Neural cell (in vitro differentiated cells): ENCODE measurements at regions not wholly inside any gene's neighbourhood (a gene's known extent, or its start where the extent isn't known, plus 50 kb on each side); places are given as distances from the start of the nearest gene placed in this dataset.
"Not testable (repeated sequence)": the region's sequence is repeated elsewhere in the genome, so short reads cannot be mapped to it uniquely, and the experiment has no call there.

Experiments
- H2AFZ ChIP-seq: fragments of 200-600, 300-800 bp; sonication (generic), shearing (Covaris generic); 2 replicates; pipeline ENCODE4 v1.6.0; 2014; ENCODE audit warnings: low read depth, mild to moderate bottlenecking, antibody characterized with exemption, low read length, moderate library complexity
- H3F3A ChIP-seq: fragments of 200-600 bp; shearing (Covaris generic); 2 replicates; pipeline ENCODE4 v1.6.1; 2016; ENCODE audit warnings: mild to moderate bottlenecking, moderate library complexity, mixed read lengths, antibody characterized with exemption, low read length; ENCODE audit not compliant: insufficient read depth, poor library complexity, severe bottlenecking
- H3K27ac ChIP-seq: fragments of 200-600, 300-800 bp; sonication (generic), shearing (Covaris generic); 2 replicates; pipeline ENCODE4 v1.5.1; 2014; ENCODE audit warnings: mild to moderate bottlenecking, low read length, moderate library complexity
- H3K27me3 ChIP-seq: fragments of 300-800, 200-600 bp; sonication (generic), shearing (Covaris generic); 2 replicates; pipeline ENCODE4 v1.6.0; 2014; ENCODE audit warnings: mild to moderate bottlenecking, low read depth, low read length, moderate library complexity; ENCODE audit not compliant: insufficient read depth
- H3K36me3 ChIP-seq: fragments of 300-800, 200-600 bp; sonication (generic), shearing (Covaris generic); 2 replicates; pipeline ENCODE4 v1.5.1; 2014; ENCODE audit warnings: mild to moderate bottlenecking, antibody characterized with exemption, low read length, moderate library complexity; ENCODE audit not compliant: insufficient read depth
- H3K4me2 ChIP-seq: fragments of 300-800, 200-600 bp; sonication (generic), shearing (Covaris generic); 2 replicates; pipeline ENCODE4 v1.6.0; 2014; ENCODE audit warnings: mild to moderate bottlenecking, low read length
- H3K4me3 ChIP-seq: fragments of 300-800, 200-600 bp; sonication (generic), shearing (Covaris generic); 2 replicates; pipeline ENCODE4 v1.5.1; 2014; ENCODE audit warnings: mild to moderate bottlenecking, low read length, moderate library complexity
- H3K79me2 ChIP-seq: fragments of 200-600 bp; shearing (Covaris generic); replicated peaks from 2 replicates; pipeline ENCODE4 v1.6.0; 2014; ENCODE audit warnings: mild to moderate bottlenecking, low read length, moderate library complexity; ENCODE audit not compliant: insufficient read depth
- H3K9ac ChIP-seq: fragments of 300-800, 200-600 bp; sonication (generic), shearing (Covaris generic); 2 replicates; pipeline ENCODE4 v1.6.1; 2016; ENCODE audit warnings: mild to moderate bottlenecking, low read length, mixed read lengths
- H3K9me2 ChIP-seq: fragments of 200-600 bp; shearing (Covaris generic); 2 replicates; pipeline ENCODE4 v1.6.1; 2016; ENCODE audit warnings: mild to moderate bottlenecking, low read length, mixed read lengths; ENCODE audit not compliant: insufficient read depth
- H3K9me3 ChIP-seq: fragments of 200-600, 300-800 bp; sonication (generic), shearing (Covaris generic); 2 replicates; pipeline ENCODE4 v1.6.1; 2016; ENCODE audit warnings: mild to moderate bottlenecking, mixed run types, low read length, moderate library complexity, mixed read lengths
- H4K20me1 ChIP-seq: fragments of 200-600 bp; shearing (Covaris generic); 2 replicates; pipeline ENCODE4 v1.6.1; 2016; ENCODE audit warnings: mild to moderate bottlenecking, mixed run types; ENCODE audit not compliant: insufficient read depth
- EP300 ChIP-seq: fragments of 450-650 bp; conservative IDR thresholded peaks from 2 replicates; pipeline ENCODE4 v1.6.1; 2014; ENCODE audit warnings: antibody characterized with exemption, mild to moderate bottlenecking, moderate library complexity; ENCODE audit not compliant: poor library complexity, severe bottlenecking
- POLR2AphosphoS5 ChIP-seq: IDR thresholded peaks from 2 replicates; pipeline ENCODE4 v1.6.1; 2012

GRCh38 chr7:76826181-76826580 is 199.1 kb upstream of the POMZP3 start:
- peak; percentile 75 for TF ChIP-seq EP300
- TF ChIP-seq POLR2AphosphoS5, result peak; percentile 84
- H3F3A ChIP-seq, result not testable (repeated sequence)

GRCh38 chr7:76809856-76810255 is 182.8 kb upstream of the POMZP3 start:
- H2AFZ ChIP-seq, H3K27ac ChIP-seq: not testable (repeated sequence)

More at GRCh38 chr7:76826181-76826580, 199.1 kb upstream of the POMZP3 start:
- not testable (repeated sequence) for H4K20me1 ChIP-seq, H3K9me2 ChIP-seq, H3K27me3 ChIP-seq, H3K4me2 ChIP-seq, H2AFZ ChIP-seq, H3K36me3 ChIP-seq, H3K27ac ChIP-seq, H3K4me3 ChIP-seq, H3K9me3 ChIP-seq, H3K79me2 ChIP-seq, H3K9ac ChIP-seq

GRCh38 chr7:76807588-76808100 is 180.6 kb upstream of the POMZP3 start:
- not testable (repeated sequence) for H3K36me3 ChIP-seq, H3K27me3 ChIP-seq, H3K9me2 ChIP-seq, H3F3A ChIP-seq, H2AFZ ChIP-seq, H3K27ac ChIP-seq, H3K9ac ChIP-seq, H3K9me3 ChIP-seq, H3K79me2 ChIP-seq, H4K20me1 ChIP-seq, H3K4me2 ChIP-seq, H3K4me3 ChIP-seq

More at GRCh38 chr7:76809856-76810255, 182.8 kb upstream of the POMZP3 start:
- H3F3A ChIP-seq, H3K4me2 ChIP-seq, H3K9me2 ChIP-seq, H3K27me3 ChIP-seq, H4K20me1 ChIP-seq, H3K4me3 ChIP-seq, H3K36me3 ChIP-seq, H3K9ac ChIP-seq, H3K9me3 ChIP-seq, H3K79me2 ChIP-seq: not testable (repeated sequence)

GRCh38 chr7:76806460-76806859 is 179.4 kb upstream of the POMZP3 start:
- H3K36me3 ChIP-seq, H3K9me2 ChIP-seq, H3F3A ChIP-seq, H3K9ac ChIP-seq, H3K4me2 ChIP-seq, H3K9me3 ChIP-seq, H3K79me2 ChIP-seq, H3K27ac ChIP-seq, H2AFZ ChIP-seq, H3K4me3 ChIP-seq, H4K20me1 ChIP-seq, H3K27me3 ChIP-seq: not testable (repeated sequence)

- not testable (repeated sequence) for H3K9ac ChIP-seq, H3K27ac ChIP-seq, H3K9me3 ChIP-seq, H3K27me3 ChIP-seq, H3K4me2 ChIP-seq, H3K36me3 ChIP-seq, H3K9me2 ChIP-seq, H3K4me3 ChIP-seq, H3F3A ChIP-seq, H2AFZ ChIP-seq, H4K20me1 ChIP-seq, H3K79me2 ChIP-seq
Observed at GRCh38 chr7:76806010-76806409, 178.9 kb upstream of the POMZP3 start.

- H3K4me3 ChIP-seq, H3K27ac ChIP-seq, H3K36me3 ChIP-seq, H3K79me2 ChIP-seq, H3K9me3 ChIP-seq, H3K9ac ChIP-seq, H2AFZ ChIP-seq, H3K9me2 ChIP-seq, H4K20me1 ChIP-seq, H3K27me3 ChIP-seq, H3K4me2 ChIP-seq, H3F3A ChIP-seq: not testable (repeated sequence)
Observed at GRCh38 chr7:76805262-76805661, 178.2 kb upstream of the POMZP3 start.

- H3K9ac ChIP-seq, H3K4me2 ChIP-seq, H3K27ac ChIP-seq, H3K9me3 ChIP-seq, H3K9me2 ChIP-seq, H3K4me3 ChIP-seq, H3K27me3 ChIP-seq, H2AFZ ChIP-seq, H3K79me2 ChIP-seq, H4K20me1 ChIP-seq, H3K36me3 ChIP-seq, H3F3A ChIP-seq: not testable (repeated sequence)
Observed at GRCh38 chr7:76797639-76798038, 170.6 kb upstream of the POMZP3 start.

- not testable (repeated sequence) for H3K36me3 ChIP-seq, H3F3A ChIP-seq, H3K4me3 ChIP-seq, H3K4me2 ChIP-seq, H3K9me2 ChIP-seq, H3K9ac ChIP-seq, H3K79me2 ChIP-seq, H3K27ac ChIP-seq, H3K27me3 ChIP-seq, H4K20me1 ChIP-seq, H3K9me3 ChIP-seq, H2AFZ ChIP-seq
Observed at GRCh38 chr7:76780693-76781092, 153.6 kb upstream of the POMZP3 start.
